Hematopoietic multipotent progenitor cell treated with erythropoietin and hydrocortisone succinate and interleukin-3 and kit ligand, for 17 days (in vitro differentiated cells): ENCODE measurements at regions not wholly inside any gene's neighbourhood (a gene's known extent, or its start where the extent isn't known, plus 50 kb on each side); places are given as distances from the start of the nearest gene placed in this dataset.

ENCODE experiments used
- DNase-seq: peaks from one replicate; pipeline ENCODE4 v3.0.0-alpha.2; 2015; ENCODE audit warnings: low spot score

GRCh38 chr12:124726596-124727263, 136.9 kb downstream of the SCARB1 start:
- no peak for DNase-seq

GRCh38 chr12:124725597-124726237, 137.9 kb downstream of the SCARB1 start:
- no peak for DNase-seq

GRCh38 chr12:124725099-124725498, 138.6 kb downstream of the SCARB1 start:
- DNase-seq, result no peak

- no peak for DNase-seq
These were observed 140.8 kb downstream of the SCARB1 start for GRCh38 chr12:124722878-124723277.

GRCh38 chr12:124721501-124722162, 142.0 kb downstream of the SCARB1 start:
- no peak for DNase-seq

- DNase-seq, result no peak
These were observed 142.8 kb downstream of the SCARB1 start for GRCh38 chr12:124720681-124721500.

- DNase-seq, result no peak
These were observed 143.5 kb downstream of the SCARB1 start for GRCh38 chr12:124720004-124720680.

- DNase-seq, result no peak
These were observed 144.4 kb downstream of the SCARB1 start for GRCh38 chr12:124719231-124719630.

- no peak for DNase-seq
These were observed 145.2 kb downstream of the SCARB1 start for GRCh38 chr12:124718458-124718857.

GRCh38 chr12:124718036-124718435, 145.6 kb downstream of the SCARB1 start:
- no peak for DNase-seq

- no peak for DNase-seq
These were observed 146.3 kb downstream of the SCARB1 start for GRCh38 chr12:124717318-124717717.

- no peak for DNase-seq
These were observed 147.2 kb downstream of the SCARB1 start for GRCh38 chr12:124716208-124717130.

GRCh38 chr12:124715121-124715990, 147.9 kb upstream of the NCOR2 start:
- no peak for DNase-seq

GRCh38 chr12:124713436-124714082, 146.1 kb upstream of the NCOR2 start:
- no peak for DNase-seq

GRCh38 chr12:124713041-124713435, 145.6 kb upstream of the NCOR2 start:
- no peak for DNase-seq

GRCh38 chr12:124711344-124711743, 143.9 kb upstream of the NCOR2 start:
- no peak for DNase-seq

- DNase-seq, result no peak
These were observed 142.6 kb upstream of the NCOR2 start for GRCh38 chr12:124709722-124710687.

- DNase-seq, result no peak
These were observed 139.9 kb upstream of the NCOR2 start for GRCh38 chr12:124707316-124707715.
